ACC112 (cell line): ENCODE measurements at regions not wholly inside any gene's neighbourhood (a gene's known extent, or its start where the extent isn't known, plus 50 kb on each side); places are given as distances from the start of the nearest gene placed in this dataset.

Experiments used
- H2AFZ ChIP-seq: fragments of 200-600 bp; sonication (generic); one replicate; pipeline ENCODE4 v1.6.0; 2017; ENCODE audit warnings: antibody characterized with exemption, low read length; ENCODE audit not compliant: unreplicated experiment
- H3K27ac ChIP-seq: fragments of 200-600 bp; sonication (generic); 2 replicates; pipeline ENCODE4 v1.5.1; 2014; ENCODE audit warnings: low read depth, mild to moderate bottlenecking, antibody characterized with exemption, low read length, moderate library complexity
- H3K27me3 ChIP-seq: fragments of 200-600 bp; sonication (generic); 2 replicates; pipeline ENCODE4 v1.6.1; 2014; ENCODE audit warnings: mild to moderate bottlenecking, antibody characterized with exemption, low read length, moderate library complexity, mixed read lengths; ENCODE audit not compliant: insufficient read depth
- H3K36me3 ChIP-seq: fragments of 200-600 bp; sonication (generic); 2 replicates; pipeline ENCODE4 v1.6.1; 2016; ENCODE audit warnings: mild to moderate bottlenecking, antibody characterized with exemption, low read length, moderate library complexity, mixed read lengths; ENCODE audit not compliant: insufficient read depth
- H3K4me1 ChIP-seq: fragments of 200-600 bp; sonication (generic); one replicate; pipeline ENCODE4 v1.6.1; 2016; ENCODE audit warnings: low read length, mixed read lengths; ENCODE audit not compliant: insufficient read depth, unreplicated experiment, control insufficient read depth
- H3K4me3 ChIP-seq: fragments of 200-600 bp; sonication (generic); 2 replicates; pipeline ENCODE4 v1.5.1; 2014; ENCODE audit warnings: mild to moderate bottlenecking, low read depth, low read length
- H3K79me2 ChIP-seq: fragments of 200-600 bp; sonication (generic); one replicate; pipeline ENCODE4 v1.6.0; 2016; ENCODE audit warnings: low read length; ENCODE audit not compliant: control insufficient read depth, unreplicated experiment, insufficient read depth

DNA sequence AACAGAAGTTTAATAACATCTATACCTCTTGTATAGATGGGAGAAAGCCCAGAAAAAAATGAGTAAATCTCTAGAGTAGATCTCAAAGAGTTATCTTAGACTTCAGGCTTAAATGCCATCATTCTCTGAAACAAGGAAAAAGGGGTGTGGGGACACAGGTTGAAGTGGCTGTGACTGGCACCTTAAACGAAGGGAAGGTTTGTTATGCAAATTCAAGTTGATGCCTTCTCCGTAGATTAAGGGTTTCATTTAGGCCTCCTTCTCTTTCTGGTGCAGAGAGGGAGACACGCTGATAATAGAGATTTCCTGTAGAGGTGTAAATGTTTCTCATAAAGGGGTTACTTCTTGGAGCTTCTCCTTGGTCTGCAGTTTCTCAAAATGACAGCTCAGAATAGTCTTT, 252.1 kb downstream of the CD83 start:
- Histone ChIP-seq H3K27ac (no peak overlapping the region), H3K79me2 (no peaks in the 10 kb centered on the region), H3K36me3 (no peaks in the 10 kb centered on the region), H2AFZ (no peak overlapping the region), H3K27me3 (peaks cover 15% of the 10 kb centered on the region; the same call in 1 of the 2 replicates), H3K4me1 (no peaks in the 10 kb centered on the region), H3K4me3 (no peak overlapping the region)

DNA sequence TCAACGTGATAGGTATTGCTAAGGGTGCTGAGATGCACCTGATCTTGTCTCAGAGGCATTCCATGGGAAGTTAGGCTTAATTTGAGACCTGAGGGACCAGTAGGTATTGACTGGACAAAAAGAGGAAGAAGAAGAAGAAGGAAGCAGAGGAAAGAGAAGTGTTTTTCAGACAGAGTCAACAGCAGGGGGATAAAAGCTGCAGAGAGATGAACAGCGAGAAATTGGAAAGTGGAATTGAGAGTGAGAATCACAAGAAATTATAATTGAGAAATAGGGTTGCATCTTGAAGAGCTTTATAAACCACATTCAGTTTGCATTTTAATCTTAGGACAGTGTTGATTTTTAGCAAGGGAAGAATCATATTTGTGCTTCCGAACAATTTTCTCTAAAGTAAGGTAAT, 254.0 kb downstream of the CD83 start:
- Histone ChIP-seq H3K79me2 (no peaks in the 10 kb centered on the region), H3K36me3 (no peaks in the 10 kb centered on the region), H3K4me3 (no peak overlapping the region), H3K27ac (no peak overlapping the region), H2AFZ (no peak overlapping the region), H3K27me3 (peaks cover 24% of the 10 kb centered on the region; the same call in 1 of the 2 replicates), H3K4me1 (no peaks in the 10 kb centered on the region)

DNA sequence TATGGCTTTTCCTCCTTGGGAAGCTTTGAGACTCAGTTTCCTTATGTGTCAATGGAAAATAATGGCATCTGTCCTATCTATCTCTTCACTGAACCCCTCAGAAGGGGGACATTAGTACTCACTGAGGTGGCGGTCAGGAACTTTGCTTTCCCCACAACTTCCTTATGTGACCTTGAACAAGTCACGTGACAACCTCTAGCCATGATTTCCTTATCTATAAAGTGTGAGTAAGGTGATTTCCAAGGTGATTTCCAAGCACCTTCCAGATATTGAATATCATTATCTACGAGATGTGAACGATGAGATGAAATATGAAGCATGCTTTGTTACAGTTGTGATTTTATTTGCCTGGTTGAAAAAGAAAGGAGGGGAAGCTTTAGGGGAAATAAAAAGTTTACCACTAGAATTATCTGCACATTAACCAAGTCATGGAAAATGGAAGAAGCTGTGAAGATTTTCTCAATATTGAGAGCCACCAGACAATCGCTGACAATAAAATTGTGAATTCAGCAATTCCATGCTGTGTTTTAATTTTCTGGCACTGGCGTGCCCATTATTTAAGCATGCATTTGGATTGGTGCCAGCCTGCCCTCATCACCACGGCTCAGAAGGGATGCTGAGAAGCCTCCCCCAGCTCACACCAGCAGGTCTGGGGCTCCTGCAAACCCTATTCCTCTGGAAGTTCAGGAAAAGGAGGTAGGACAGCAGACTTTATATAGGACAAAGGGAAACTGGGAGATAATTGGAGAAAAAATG, 255.3 kb downstream of the CD83 start:
- Histone ChIP-seq H3K79me2 (no peaks in the 10 kb centered on the region), H3K27ac (no peak overlapping the region), H3K4me3 (no peak overlapping the region), H3K27me3 (peaks cover 33% of the 10 kb centered on the region), H3K36me3 (no peaks in the 10 kb centered on the region), H3K4me1 (no peaks in the 10 kb centered on the region), H2AFZ (no peak overlapping the region)

DNA sequence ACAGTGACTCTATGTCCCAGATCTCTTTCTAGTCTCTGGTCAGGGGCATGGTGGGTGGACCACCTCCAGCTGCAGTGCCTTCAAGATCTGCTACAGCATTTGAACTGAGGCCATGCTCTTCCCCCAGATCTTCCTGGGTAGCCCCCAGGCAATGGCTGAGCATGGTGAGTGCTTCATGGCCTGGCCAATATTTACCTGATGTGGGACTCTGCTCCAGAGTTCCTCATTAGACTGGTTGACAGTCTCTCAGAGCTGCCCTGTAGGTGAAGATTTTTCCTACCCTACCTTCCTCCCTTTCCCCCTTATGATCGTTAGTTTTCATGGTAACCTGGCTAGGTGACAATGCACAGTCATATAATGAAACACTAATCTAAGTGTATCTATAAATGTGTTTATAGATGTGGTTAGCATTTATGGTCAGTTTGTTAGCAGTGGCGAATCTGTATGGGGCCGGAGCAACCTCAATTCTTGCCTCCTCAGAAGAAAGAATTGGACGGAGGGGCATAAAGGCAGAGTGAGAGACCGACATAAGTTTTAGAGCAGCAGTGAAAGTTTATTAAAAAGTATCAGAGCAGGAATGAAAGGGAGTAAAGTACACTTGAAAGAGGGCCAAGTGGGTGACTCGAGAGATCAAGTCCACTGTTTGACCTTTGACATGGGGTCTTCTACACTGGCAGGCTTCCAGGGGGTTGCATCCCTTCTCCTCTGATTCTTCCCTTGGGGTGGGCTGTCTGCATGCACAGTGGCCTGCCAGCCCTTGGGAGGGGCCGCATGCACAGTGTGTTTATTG, 256.3 kb downstream of the CD83 start:
- Histone ChIP-seq H3K27ac (no peak overlapping the region), H3K4me1 (no peaks in the 10 kb centered on the region)

DNA sequence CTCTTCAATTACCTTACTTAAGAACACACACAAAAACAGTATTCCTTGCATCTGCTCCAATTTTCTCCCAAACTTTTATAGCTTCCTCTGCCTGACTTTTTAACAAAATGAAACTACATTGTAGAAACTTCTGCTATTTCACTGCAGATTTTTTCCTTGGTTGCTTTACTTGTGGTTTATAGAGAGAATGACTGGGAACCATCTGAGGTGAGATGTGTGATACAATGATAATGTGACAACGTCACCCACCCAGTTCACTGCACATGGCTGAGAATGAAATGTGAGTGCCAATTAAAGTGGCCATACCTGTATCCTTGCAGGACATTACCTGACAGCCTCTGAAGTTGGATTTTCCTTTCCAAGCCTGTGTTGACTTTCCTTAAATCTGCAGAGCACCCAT, 258.4 kb downstream of the CD83 start:
- Histone ChIP-seq H3K27ac (no peak overlapping the region), H3K79me2 (no peaks in the 10 kb centered on the region), H3K27me3 (peaks cover 62% of the 10 kb centered on the region), H3K36me3 (no peaks in the 10 kb centered on the region), H2AFZ (no peak overlapping the region), H3K4me1 (no peaks in the 10 kb centered on the region), H3K4me3 (no peak overlapping the region)

More for the DNA sequence above, 256.3 kb downstream of the CD83 start:
- Histone ChIP-seq H2AFZ (no peak overlapping the region), H3K27me3 (peaks cover 42% of the 10 kb centered on the region), H3K36me3 (no peaks in the 10 kb centered on the region), H3K4me3 (no peak overlapping the region), H3K79me2 (no peaks in the 10 kb centered on the region)

DNA sequence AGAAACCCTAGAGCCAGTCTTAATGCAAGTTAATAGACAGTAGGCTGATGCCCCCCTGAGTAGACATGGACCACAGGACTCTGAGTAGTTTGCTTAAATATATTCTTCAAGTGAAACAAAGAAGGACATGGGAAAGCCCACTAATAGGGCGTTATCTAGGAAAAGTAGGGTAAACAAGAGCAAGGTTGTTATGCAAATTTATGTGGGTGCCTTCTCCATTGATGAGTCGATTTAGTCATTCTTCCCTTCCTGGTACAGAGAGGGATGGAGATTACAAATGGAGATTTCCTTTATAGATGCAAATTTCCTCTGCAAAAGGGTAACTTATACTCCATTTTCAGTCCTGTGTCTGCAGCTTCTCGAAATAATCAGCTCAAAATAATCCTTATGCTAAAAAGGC, 262.0 kb downstream of the CD83 start:
- no peaks in the 10 kb centered on the region for H3K36me3 ChIP-seq
- H3K4me1 ChIP-seq: no peaks in the 10 kb centered on the region
- no peaks in the 10 kb centered on the region for H3K79me2 ChIP-seq
- peaks cover 63% of the 10 kb centered on the region for H3K27me3 ChIP-seq
- no peak overlapping the region for H3K27ac ChIP-seq
- H3K4me3 ChIP-seq: no peak overlapping the region
- H2AFZ ChIP-seq: no peak overlapping the region

DNA sequence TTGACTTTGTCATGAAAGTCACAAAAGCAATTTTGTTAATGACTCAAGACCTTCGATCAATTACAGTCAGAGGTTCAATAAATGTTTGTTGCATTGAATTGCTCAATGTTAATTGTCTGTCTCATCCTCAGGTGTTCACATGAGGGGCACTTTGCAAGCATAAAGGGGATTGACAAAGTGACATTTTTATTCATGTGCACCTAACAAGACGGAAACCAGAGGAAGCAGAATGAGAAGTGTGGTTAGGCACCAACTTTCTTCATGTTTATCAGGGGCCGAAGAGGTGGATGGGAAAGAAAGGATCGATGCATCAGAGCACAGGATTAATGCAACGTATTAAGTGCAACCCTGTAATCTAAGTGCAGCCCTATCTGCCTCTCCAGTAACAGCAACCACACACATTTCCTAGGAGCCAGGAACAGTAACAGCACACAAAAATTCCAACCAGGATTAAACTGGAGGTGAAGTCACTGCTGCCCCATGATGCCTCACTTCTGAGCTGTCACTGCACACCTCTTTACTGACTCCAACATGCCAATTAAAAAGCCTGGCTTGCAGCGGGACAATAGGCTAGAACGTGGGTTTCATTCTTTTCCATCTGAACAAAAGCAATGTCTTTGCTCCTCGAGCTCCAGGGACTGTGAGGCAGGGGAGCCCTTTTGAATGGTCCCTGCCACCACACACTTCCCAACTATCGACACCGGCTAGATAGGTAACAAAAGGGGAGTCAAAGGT, 262.7 kb downstream of the CD83 start:
- Histone ChIP-seq H3K27ac (no peak overlapping the region), H3K79me2 (no peaks in the 10 kb centered on the region), H3K4me3 (no peak overlapping the region), H3K36me3 (no peaks in the 10 kb centered on the region), H2AFZ (no peak overlapping the region), H3K27me3 (peaks cover 63% of the 10 kb centered on the region), H3K4me1 (no peaks in the 10 kb centered on the region)

DNA sequence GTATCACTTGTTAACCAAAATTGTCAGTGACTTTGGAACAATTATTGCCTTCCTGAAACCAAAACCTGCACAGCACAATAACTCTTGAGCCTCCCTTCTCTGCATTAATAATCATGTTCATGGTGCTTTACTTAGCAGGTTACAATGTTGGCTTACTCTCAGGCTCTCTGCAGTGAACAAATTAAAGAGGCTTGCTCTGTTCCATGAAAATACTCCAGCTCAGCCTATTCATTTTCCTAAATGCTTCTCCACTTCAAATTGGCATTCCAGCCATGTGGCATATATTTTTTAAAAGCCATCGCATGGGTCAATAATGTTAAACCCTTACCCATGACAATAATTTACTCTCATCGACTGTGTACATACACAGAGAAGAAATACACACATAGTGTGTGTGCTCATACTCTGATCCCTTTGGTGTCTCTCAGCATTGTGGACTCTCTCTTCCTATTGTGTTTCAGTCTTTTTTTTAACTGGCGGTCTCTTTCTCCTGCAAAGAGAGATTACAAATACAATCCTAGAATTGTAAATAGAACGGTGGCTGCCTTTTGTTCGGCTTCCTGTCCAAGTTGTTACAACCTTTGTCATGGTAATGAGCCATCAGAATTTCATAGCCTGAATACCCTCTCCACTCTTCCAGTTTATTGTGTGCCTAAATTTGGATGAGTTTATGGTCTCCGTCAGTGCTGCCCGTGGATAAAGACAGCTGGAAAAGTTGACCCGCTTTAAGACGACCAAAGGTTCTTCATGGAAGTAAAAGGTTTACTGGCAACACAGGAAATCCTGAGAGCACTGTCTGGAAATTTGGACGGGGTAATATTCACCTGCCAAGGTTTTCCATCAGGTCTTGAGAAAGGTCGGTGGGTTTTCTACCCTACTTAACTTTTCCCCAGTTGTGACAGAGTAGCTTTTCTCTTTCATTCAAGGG, 263.6 kb downstream of the CD83 start:
- Histone ChIP-seq H3K79me2 (no peaks in the 10 kb centered on the region), H3K4me3 (no peak overlapping the region), H3K27me3 (peaks cover 58% of the 10 kb centered on the region), H3K4me1 (no peaks in the 10 kb centered on the region), H2AFZ (no peak overlapping the region), H3K36me3 (no peaks in the 10 kb centered on the region), H3K27ac (no peak overlapping the region)

DNA sequence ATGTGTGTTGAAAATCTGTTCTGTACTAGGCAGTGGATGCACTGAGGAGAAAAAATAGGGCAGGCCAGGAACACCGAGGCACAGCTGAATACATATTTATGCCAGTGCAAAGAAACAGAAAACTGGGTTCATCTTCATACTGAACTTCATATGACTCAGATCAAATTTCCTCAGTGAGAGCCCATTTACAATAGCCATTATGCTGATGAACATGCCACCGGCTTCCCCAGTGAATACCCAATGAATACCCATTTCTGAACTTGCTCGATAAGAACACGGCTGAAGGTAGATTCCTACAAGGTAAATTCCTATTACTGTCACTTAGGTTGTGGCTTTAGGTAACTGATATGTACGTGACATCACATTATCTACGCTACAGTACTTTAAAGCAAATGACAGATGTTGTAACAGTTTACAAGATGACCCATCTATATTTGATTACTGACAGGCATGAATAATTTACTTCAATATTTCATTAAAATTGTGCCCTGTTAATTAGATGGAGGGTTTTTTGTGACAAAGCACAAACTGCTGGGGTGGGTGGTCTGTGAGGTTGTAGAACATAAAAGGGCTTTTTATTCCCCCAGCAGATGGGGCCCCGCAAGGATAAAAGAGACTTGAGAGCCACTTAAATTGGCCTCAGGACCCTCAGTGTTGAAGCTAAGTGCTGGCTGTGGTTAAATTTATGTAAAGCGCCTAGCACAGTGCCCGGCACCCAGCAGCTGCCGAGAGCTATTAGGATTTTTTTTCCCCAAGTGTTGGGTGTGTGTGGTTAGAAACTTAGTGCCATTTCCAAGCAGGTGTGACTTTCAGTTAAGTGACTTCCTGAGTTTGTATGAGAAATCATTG, 264.5 kb downstream of the CD83 start:
- no peak overlapping the region for H2AFZ ChIP-seq
- no peak overlapping the region for H3K27ac ChIP-seq
- H3K4me3 ChIP-seq: no peak overlapping the region

More for the DNA sequence above, 264.5 kb downstream of the CD83 start:
- Histone ChIP-seq H3K36me3 (no peaks in the 10 kb centered on the region), H3K27me3 (peaks cover 52% of the 10 kb centered on the region), H3K79me2 (no peaks in the 10 kb centered on the region), H3K4me1 (no peaks in the 10 kb centered on the region)
